K562 (cell line): ENCODE measurements at regions not wholly inside any gene's neighbourhood (a gene's known extent, or its start where the extent isn't known, plus 50 kb on each side); places are given as distances from the start of the nearest gene placed in this dataset.

Experiments used
- ATAC-seq: fragments of 200-7000 bp; cut with Tn5 transposase; 3 replicates; pipeline ENCODE4 v1.9.1; 2020; ENCODE audit warnings: moderate library complexity
- BruUV-seq: library from RNA; stranded (reverse); fragments of 400-500 nt; replicated peaks from 2 replicates; lab custom pipeline; 2021; lab: Mats Ljungman, UMichigan
- CTCF ChIA-PET: fragments of 300-600 bp; formaldehyde crosslinking; extraction: SDS; loops from one replicate; lab custom pipeline; 2021; ENCODE audit warnings: low intra/inter-chr PET ratio; lab: Yijun Ruan, JAX
- POLR2A ChIA-PET: fragments of 300-600, 350-650 bp; sonication (Branson Sonifier 250); formaldehyde crosslinking; extraction: SDS; loops from one replicate; lab custom pipeline; 2021; ENCODE audit warnings: antibody characterized with exemption, inconsistent platforms; lab: Yijun Ruan, JAX
- DNase-seq, 4 experiments: peaks; one replicate each; pipeline versions ENCODE4 v3.0.0 to v3.0.0-alpha.2; 2011 to 2018; ENCODE audit warnings: low spot score in 3 of 4, mixed read lengths in 3 of 4; ENCODE audit errors: extremely low read depth in 1 of 4
- FAIRE-seq: peaks from 2 replicates; lab custom pipeline; 2011; peaks lifted over from hg19 to GRCh38; lab: Jason Lieb, UNC
- H2AFZ ChIP-seq: 2 replicates; pipeline ENCODE4 v1.6.0; 2011; ENCODE audit warnings: low read depth, low read length, control low read depth, inconsistent platforms
- H3K27ac ChIP-seq: fragments of 200-600 bp; 3 replicates; pipeline ENCODE4 v1.8.0; 2011; ENCODE audit warnings: low read depth, mild to moderate bottlenecking, control low read depth, inconsistent platforms, low read length, moderate library complexity, mixed read lengths; ENCODE audit errors: extremely low read depth
- H3K27me3 ChIP-seq, 2 experiments: fragments of 300-600 bp in 1 of 2; 2 replicates in 1 of 2; 3 replicates in 1 of 2; pipeline versions ENCODE4 v1.6.0 to v1.8.0; 2011; ENCODE audit warnings: inconsistent platforms in 2 of 2, low read length in 2 of 2, mild to moderate bottlenecking in 1 of 2, mixed read lengths in 1 of 2, moderate library complexity in 1 of 2; ENCODE audit not compliant: control insufficient read depth in 2 of 2, insufficient read depth in 2 of 2
- H3K36me3 ChIP-seq: fragments of 300-600 bp; 3 replicates; pipeline ENCODE4 v1.8.0; 2011; ENCODE audit warnings: mild to moderate bottlenecking, low read length, inconsistent platforms; ENCODE audit not compliant: control insufficient read depth, insufficient read depth
- H3K4me1 ChIP-seq, 2 experiments: fragments of 200-600 bp in 1 of 2; replicated peaks in 1 of 2; 2 replicates in 1 of 2; 3 replicates in 1 of 2; pipeline versions ENCODE4 v1.5.1 to v1.8.0; 2011; ENCODE audit warnings: inconsistent platforms in 2 of 2, low read length in 2 of 2, mild to moderate bottlenecking in 1 of 2, mixed read lengths in 1 of 2, moderate library complexity in 1 of 2; ENCODE audit not compliant: control insufficient read depth in 2 of 2, insufficient read depth in 2 of 2
- H3K4me2 ChIP-seq: 2 replicates; pipeline ENCODE4 v1.6.1; 2011; ENCODE audit warnings: low read length, control low read depth, inconsistent platforms, mixed read lengths; ENCODE audit not compliant: insufficient read depth
- H3K4me3 ChIP-seq: fragments of 200-600 bp; sonication (generic), shearing (Covaris generic); 2 replicates; pipeline ENCODE4 v1.5.1; 2016; ENCODE audit warnings: control low read depth, inconsistent platforms
- H3K79me2 ChIP-seq: fragments of 200-600 bp; 3 replicates; pipeline ENCODE4 v1.8.0; 2011; ENCODE audit warnings: low read length, inconsistent platforms; ENCODE audit not compliant: control insufficient read depth, insufficient read depth
- H3K9ac ChIP-seq, 2 experiments: 2 replicates each; pipeline versions ENCODE4 v1.6.0 to v1.6.1; 2011; ENCODE audit warnings: low read depth in 2 of 2, low read length in 2 of 2, control low read depth in 1 of 2, inconsistent platforms in 1 of 2, mild to moderate bottlenecking in 1 of 2, mixed read lengths in 1 of 2; ENCODE audit not compliant: insufficient read depth in 1 of 2
- H3K9me1 ChIP-seq: one replicate; pipeline ENCODE4 v1.6.0; 2011; ENCODE audit warnings: inconsistent platforms, mild to moderate bottlenecking, low read length, moderate library complexity; ENCODE audit not compliant: control insufficient read depth, insufficient read depth
- H3K9me3 ChIP-seq: replicated peaks from 2 replicates; pipeline ENCODE4 v1.5.1; 2011; ENCODE audit warnings: low read depth, low read length, inconsistent platforms; ENCODE audit not compliant: control insufficient read depth, insufficient read depth
- H4K20me1 ChIP-seq: replicated peaks from 2 replicates; pipeline ENCODE4 v1.6.1; 2011; ENCODE audit warnings: low read length, inconsistent platforms, mixed read lengths; ENCODE audit not compliant: control insufficient read depth, insufficient read depth
- CBFA2T3 ChIP-seq: fragments of 450-650 bp; IDR thresholded peaks from 2 replicates; pipeline ENCODE4 v1.6.1; 2017
- MEF2D ChIP-seq: conservative IDR thresholded peaks from 2 replicates; pipeline ENCODE4 v1.6.1; 2016; ENCODE audit warnings: low read depth, missing genetic modification characterization, missing compliant biosample characterization
- SREBF2 ChIP-seq: sonication (generic); formaldehyde crosslinking; IDR thresholded peaks from 2 replicates; pipeline ENCODE4 v1.4.0; 2020; ENCODE audit warnings: mild to moderate bottlenecking, missing genetic modification reagents
- TRIM28 ChIP-seq: fragments of 450-650 bp; IDR thresholded peaks from 2 replicates; pipeline ENCODE4 v1.6.1; 2017
- ZNF143 ChIP-seq: sonication (generic); formaldehyde crosslinking; IDR thresholded peaks from 2 replicates; pipeline ENCODE4 v1.9.0; 2022; ENCODE audit warnings: mild to moderate bottlenecking, missing genetic modification reagents
- ZNF280A ChIP-seq: fragments of 450-650 bp; IDR thresholded peaks from 2 replicates; pipeline ENCODE4 v1.6.1; 2018; ENCODE audit warnings: mild to moderate bottlenecking, low read depth; ENCODE audit not compliant: partially characterized antibody
- WGBS: fragments of 100-300 bp; shearing (Covaris generic); methylation state at CpG from one replicate; pipeline ENCODE4 v1.1.6; 2016; ENCODE audit warnings: low coverage, mixed read lengths; ENCODE audit not compliant: insufficient coverage; ENCODE audit errors: missing lambda C conversion rate; 5-methylcytosine and 5-hydroxymethylcytosine counted together
- in situ Hi-C: fragments of 300-500 bp; cut with MboI; formaldehyde crosslinking; loops from 4 replicates; pipeline ENCODE4 v1.15.0; 2018; ENCODE audit warnings: inconsistent platforms, mixed read lengths
- intact Hi-C: fragments of 100-400 bp; cut with micrococcal nuclease; formaldehyde crosslinking; loops from 2 replicates; pipeline ENCODE4 v1.14.2; 2022

GRCh38 chr2:121130301-121130850 lies 154.6 kb downstream of the TFCP2L1 start:
- FAIRE-seq = no peak
- no peak for DNase-seq
- intact Hi-C loops (no loop called here), in situ Hi-C loops (no loop called here)
- Histone ChIP-seq H3K9me1 (peaks cover 4% of the 10 kb centered on the region), H4K20me1 (no peaks in the 10 kb centered on the region; the same call in 1 of the 2 replicates), H3K27me3 (peaks cover 0 to 24% of the 10 kb centered on the region in 2 experiments; a peak in 4 of 5 replicates), H3K27ac (no peak overlapping the region), H3K4me1 (peaks cover 6 to 9% of the 10 kb centered on the region in 2 experiments; a peak in 3 of 5 replicates), H3K4me2 (no peak overlapping the region), H3K4me3 (no peak overlapping the region), H3K9ac (no peak overlapping the region), H2AFZ (no peak overlapping the region), H3K36me3 (no peaks in the 10 kb centered on the region), H3K9me3 (no peaks in the 10 kb centered on the region), H3K79me2 (no peaks in the 10 kb centered on the region)
- ChIA-PET CTCF (no interaction called here), POLR2A (no interaction called here)
- no peak for ATAC-seq
- WGBS = 0% methylated on average over 4 of the region's 4 CpGs
- TF ChIP-seq SREBF2 (CRISPR knock-in tag) (no peak), TRIM28 (no peak), ZNF280A (no peak), ZNF143 (CRISPR knock-in tag) (no peak), MEF2D (tag) (no peak), CBFA2T3 (no peak)
- no TSS peak for BruUV-seq
